IPS DF 4.7 (cell line): ENCODE measurements at regions not wholly inside any gene's neighbourhood (a gene's known extent, or its start where the extent isn't known, plus 50 kb on each side); places are given as distances from the start of the nearest gene placed in this dataset.
"Not testable (repeated sequence)": the region's sequence is repeated elsewhere in the genome, so short reads cannot be mapped to it uniquely, and the experiment has no call there.

Experiments used
- DNase-seq: peaks from one replicate; pipeline ENCODE4 v3.0.0-alpha.2; 2013; ENCODE audit warnings: low spot score; ENCODE audit errors: extremely low read depth

DNA sequence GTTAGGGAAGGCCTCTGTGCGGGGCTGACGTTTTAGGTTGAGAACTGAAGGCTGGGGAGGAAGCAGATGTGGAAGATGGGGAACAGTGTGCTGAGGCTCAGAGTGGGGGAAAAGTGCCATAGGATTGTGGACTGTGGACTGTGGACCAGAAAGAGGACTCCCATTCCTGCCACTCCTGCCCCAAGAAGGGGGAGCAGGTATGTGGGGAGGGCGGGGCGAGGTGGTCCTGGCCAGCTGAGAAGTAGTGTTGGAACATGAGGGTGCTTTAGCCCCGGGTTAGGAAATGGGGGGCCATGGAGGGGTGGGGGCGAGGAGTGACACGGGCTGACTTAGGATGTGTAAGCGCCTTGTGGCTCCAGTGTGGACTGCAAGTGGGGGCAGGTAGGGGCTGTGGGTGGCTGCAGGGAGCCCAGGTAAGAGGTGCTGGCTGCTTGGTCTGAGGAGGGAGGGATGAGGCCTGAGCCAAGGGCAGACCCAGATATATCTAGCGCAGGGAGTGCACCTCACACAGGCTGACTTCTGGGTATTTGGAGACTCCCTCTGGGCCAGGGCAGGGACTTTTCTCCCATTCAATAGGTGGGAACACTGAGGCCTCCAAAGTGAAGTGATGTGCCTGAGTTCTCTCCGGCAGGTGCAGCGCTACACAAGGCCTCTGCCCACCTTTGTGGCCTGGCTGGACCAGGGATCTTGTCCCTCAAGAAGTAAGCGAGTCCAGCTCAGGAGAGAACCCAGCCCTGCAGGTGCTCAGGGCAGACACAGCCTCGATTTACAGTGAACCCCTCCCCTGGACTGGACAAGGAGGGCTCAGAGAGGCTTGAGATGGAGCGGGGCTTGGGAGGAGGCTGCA is 76.6 kb upstream of the TOX2 start:
- no peak for DNase-seq

DNA sequence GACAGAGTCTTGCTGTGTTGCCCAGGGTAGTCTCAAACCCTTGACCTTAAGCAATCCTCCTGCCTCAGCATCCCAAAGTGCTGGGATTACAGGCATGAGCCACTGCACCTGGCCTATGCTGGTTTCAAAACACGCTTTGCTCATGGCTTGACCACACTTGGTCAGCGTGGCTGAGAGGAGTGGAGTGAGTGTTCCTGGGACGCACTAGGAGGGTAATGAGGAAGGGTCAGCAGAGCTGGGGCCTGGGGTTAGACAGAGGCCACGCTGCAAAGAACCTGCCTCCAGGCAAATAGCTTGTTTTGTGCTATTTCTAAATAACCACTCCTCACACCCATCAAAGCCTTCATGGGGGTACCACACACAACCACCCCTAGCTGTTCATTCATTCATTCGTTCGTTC is 77.9 kb upstream of the TOX2 start:
- DNase-seq: no peak

DNA sequence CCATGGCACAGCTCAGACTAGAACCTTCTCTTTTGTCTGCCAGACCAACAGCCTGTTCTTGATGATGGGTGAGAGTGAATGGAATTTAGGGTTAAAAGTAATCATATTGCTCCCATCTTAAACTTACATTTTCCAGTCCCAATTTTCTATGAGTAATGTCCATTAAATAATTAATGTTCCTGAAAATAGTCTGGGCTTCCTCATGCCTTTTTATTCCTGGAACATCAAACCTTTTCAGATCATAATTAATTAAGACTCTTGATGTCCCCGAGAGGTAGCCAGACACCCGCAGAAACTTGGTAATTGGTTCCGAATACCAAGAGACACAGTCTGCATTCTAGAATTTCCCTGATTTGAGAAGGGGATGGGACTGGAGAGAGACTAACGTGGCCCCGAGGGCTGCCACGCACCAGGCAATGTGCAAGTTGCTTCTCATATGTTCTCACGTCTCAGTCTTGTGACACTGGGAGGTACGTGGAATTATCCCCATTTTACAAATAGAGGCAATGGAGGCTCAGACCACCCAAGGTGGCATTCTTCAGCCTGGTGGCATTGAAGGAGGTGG is 78.6 kb upstream of the TOX2 start:
- no peak for DNase-seq

DNA sequence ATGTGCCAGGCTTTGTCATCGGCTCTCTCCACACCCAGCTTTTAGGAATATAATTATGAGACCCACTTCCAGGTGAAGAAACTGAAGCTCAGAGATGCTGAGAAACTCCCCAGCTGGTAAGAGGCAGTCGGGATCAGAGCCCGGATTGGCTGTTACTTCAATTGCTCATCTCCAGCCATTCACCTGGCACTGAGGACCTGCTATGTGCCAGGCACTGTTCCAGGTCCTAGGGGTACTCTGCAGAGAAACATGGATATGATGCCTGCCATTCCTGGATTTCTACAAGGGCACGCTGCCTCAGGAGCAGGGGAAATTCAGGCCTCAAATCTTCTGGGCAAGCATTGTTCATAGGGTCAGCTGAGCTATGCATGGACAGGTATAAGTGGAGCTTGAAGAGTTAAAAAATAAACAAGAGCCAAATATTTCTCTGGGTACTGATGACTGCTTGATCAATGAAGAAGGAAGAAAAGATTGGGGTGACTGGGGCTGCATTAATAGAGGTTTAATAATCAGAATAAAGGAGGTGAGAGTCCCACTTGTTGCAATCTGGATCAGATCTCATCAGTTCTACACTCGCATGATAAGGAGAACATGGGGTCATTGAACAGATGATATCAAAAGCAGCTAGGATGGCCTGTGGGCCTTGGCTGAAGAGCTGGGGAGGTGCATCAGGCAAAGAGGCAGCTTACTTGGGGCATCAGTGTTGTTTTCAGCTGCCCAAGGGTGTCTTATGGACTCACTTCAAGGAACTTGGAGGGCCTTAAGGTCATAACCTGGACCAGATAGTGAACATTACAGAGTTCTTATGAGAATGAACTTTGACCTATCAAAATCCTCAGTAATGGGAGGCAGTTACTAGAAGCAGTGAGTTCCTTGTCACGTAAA is 80.9 kb upstream of the TOX2 start:
- no peak for DNase-seq

DNA sequence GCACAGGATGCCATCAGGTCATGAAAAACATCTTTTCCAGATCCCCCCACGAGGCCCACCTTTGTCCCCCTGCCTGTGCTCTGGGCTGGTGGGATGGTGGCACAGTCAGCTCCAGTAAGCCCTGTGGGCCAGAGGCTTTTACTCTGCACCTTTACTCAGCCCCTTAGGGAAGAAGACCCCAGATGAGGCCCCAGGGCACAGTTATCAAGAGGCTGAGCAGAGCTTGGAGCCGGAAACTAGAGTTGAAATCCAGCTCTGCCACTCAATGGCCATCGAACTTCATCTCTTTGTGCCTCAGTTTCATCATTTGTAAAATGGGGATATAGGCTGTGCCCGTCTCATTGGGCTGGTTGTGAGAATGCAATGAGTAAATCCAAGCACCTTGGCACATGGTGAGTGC is 81.7 kb upstream of the TOX2 start:
- DNase-seq: no peak

DNA sequence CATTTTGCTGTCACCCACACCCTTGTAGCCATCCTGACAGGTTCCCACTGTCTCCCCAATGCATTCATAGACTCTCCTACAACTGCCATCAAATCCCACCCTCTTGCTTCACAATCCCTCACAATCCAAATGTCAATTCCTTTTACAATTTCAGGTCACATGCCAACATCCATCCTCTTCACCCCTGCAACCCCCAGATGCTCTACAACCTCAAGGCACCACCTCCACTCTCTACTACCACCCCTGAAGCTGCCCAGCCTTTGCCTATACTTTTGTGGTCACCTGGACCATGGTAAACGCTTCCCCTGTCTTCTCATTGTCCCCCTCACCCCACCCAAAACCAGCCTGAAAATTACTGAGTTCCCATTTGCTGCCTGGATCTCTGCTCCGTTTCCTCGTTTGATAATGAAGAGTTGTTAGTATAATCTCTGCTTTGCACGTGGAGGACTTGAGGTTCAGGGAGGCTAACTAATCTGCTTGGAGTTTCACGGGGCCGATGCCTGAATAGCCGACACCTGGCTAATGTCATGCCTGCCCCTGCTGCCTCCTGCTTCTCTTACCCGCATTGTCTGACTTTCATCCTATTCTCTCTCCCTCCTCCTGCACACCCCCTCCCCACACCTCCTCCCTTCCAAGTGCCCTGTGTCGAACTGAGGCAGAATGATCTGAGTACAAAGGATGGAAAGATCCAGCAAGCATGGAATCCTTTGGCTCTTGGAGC is 82.4 kb upstream of the TOX2 start:
- no peak for DNase-seq

DNA sequence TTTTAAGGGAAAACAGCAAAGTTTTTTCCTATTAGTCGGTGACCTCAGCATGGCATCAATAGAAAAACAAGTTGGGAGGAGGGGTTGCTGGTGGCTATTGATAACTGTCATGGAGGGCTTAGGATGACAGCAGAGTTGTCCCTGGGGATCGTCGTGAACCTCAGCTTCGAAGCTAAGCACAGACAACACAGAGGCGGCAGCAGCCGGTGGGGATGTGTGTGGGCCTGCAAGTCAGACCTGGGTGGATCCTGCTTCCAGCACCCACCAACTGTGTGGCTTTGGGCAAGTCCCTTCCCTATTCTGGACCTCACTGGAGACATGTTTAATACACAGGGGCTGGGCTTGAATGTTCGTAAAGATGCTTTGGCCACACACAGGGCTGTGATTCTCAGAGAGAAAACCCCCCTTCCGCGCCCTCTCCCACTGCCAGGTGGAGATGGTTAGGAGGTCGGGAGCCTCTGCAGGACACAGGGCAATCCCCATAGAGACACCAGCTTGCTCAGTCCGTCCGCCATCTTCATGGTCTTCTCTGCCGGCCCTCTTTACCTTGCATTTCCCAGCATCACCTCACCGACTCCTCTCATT is 83.1 kb upstream of the TOX2 start:
- no peak for DNase-seq

DNA sequence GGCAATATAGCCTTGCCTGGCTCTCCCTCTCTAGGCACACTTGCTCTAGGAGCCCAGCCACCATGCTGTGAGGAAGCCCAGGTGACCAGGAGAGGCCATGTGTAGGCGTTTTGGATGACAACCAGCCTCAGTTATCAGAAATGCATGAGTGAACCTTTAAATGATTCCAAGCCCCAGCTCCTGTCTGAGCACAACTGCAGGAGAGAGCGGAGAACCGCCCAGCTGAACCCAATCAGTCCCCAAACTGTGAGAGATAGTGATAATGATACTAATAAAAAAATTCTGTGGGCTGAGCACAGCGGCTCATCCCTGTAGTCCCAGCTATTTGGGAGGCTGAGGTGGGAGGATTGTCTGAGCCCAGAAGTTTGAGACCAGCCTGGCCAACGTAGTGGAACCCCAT is 83.8 kb upstream of the TOX2 start:
- no peak for DNase-seq

DNA sequence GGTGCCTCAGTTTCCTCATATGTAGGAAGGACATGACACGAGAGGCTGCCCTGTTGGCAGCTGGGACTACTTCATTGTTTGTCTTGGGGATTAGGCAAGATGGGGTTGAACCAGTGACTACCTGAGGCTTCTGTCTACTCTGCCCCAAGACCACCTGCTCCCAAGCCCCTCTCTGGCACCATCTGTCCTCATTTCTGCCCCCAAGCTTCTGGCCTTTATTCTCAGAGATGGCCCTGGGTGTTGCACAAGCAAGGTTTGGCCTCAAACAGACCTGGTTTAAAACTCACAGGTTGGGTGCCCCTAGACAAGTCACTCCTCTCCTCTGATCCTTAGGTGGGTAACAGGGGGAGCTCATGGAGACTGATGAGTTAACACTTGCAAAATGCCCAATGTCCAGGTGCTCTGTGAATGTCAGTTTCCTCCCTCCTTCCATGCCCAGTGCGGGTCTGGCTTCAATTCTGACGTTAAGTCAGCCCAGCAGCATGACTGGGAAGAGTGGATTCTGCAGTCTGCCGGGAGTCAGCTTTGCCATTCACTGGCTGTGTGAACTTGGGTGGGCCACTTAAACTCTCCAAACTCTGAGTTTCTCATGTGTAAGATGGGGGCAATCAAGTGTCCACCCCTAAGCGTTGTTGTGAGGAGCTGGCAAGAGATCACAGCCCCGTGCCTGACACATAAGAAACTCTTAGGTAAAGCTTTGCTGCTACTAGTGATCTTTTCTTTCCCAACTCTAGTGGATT is 84.5 kb upstream of the TOX2 start:
- no peak for DNase-seq

DNA sequence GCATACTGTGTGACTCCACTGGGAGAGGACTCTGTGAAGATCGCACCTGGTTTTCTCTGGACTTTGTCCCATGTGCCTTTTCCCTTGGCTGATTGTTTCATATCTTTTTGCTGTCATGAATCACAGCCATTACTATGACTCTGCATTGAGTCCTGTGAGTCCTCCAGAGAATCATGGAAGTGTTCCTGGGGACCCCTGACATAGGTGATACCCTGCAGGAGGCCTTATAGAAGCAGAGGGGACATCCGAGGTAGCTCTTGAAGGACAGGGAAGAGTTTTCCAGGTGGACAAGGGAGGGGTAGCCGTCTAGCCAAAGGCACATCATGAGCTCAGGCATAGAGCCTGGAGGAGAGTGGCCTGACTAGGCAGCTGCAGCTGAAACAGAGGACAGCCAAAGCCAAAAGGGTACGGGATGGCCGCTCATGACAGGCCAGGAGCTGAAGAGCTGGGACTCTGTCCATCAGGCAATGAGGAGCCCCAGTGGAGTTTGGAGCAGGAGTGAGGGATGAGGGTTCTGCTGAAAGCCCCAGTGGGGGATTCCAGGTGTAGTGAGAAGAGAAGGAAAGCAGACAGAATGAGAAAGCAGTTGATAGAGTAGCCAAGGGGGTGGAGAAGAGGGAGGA is 86.6 kb upstream of the TOX2 start:
- DNase-seq: no peak

DNA sequence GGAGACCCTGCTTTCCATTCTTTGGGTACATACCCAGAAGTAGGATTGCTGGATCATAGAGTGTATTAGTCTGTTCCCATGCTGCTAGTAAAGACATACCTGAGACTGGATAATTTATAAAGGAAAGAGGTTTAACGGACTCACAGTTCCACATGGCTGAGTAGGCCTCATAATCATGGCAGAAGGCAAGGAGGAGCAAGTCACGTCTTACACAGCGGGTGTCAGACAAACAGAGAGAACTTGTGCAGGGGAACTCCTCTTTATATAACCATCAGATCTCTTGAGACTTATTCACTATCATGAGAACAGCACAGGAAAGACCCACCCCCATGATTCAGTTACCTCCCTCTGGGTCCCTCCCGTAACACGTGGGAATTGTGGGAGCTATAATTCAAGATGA is 87.7 kb upstream of the TOX2 start:
- not testable (repeated sequence) for DNase-seq

DNA sequence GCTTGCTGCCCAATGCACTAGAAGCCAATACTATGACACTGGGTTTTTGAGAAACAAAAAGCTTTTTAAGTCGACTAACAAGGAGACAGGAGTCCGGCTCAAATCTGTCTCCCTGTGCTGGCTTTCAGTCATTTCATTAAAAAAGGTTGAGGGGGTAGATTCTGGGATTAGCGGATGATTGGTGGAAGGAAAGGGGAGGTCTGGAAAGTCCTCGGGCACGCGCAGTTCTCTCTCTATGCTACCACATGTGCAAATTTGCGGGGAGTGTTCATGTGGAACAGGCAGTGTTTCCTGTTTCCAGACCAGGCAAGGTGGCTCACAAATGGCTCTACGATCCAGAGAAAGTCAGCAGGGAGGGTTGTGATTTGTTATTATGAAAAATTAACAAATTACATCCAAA is 89.1 kb upstream of the TOX2 start:
- no peak for DNase-seq

DNA sequence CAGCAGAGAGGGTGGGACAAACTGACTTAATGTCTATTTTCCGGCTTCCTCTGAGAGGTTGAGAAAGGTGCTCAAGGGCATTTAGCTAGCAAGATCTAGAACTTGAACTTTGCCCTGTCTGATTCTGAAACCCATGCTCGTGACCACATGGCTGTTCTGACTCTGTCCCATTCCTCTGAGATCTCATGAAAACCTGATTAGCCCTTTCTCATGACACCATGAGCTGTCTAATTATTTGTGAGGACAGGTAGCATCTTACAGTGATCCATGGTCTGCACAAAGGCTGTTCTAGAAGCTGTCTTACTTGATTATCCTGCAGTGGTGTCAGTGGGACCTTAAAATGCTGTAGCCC is 89.6 kb upstream of the TOX2 start:
- no peak for DNase-seq

DNA sequence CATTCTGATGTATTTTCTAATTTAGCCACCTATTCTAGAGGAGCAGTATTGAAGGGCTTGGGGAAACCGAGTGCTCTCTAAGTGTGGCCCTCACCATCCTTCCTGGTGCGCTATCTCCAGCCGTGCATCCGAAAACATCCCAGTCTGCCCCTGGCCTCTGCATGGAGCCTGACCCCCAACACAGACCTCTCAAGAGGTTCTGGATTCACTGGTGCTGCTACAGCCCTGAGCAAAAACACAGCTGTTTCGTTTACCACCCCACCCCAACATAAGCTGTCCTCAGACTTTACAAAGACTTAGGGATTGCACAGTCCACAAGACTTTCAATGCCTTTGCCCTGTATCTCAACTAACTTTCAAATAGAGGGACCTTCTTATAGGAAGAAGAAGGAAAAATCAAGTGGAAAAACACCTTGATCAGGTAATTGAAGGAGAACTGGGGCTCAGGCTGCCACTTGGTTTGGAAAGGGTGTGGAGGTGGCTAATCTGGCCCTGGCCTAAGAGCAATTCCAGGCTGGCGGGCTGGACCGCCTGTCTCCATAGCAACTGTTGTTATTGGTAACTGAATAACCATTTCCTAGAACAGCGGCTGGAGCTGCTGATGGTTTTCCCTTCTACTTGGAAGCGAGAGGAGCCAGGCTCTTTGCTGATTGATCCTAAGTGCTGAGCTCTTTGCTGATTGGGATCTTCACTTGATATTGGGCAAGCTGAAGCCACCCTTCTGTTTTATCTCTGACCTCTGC is 90.2 kb upstream of the TOX2 start:
- DNase-seq: peak; percentile 9

DNA sequence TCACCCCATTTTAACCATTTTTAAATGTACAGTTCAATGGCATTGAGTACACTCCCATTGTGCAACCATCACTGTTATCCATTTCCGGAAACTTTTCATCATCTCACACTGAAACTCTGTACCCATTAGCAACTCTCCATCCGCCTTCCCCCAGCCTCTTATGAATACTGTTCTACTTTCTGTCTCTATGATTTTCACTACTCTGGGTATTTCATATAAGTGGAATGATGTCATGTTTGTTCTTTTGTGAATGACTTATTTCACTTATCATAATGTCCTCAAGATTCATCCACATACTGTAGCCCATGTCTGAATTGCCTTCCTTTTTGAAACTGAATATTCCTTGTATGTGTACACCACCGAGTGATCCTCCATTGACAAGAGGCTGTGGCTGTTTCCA is 92.9 kb upstream of the TOX2 start:
- DNase-seq: no peak

DNA sequence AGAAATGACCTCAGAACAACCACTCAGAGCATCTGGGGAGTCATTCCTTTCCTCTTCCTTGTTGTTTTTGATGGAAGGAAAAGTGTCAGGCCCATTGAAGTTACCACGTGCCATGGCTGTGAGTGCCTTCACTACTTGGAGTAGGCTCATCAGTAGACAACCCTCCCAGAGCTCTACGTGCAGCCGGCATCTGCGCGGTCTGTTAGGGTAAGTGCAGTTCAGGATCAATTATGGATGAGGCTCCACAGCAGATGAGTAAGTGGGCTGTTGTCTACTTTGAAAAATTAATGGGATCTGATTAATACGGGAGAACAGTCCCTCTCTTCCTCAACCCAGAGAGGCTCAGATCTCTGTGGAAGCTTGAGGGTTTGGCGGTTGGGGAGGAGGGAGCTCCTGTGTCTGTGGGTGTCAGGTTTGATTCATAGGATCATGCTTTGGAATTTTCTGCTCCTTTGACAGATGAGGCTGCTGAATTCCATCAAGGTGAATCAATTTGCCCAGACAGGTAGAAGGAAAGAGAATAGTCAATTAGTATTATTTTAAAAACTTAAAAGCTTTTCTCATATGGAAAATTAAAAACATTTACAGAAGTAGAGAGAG is 93.8 kb upstream of the TOX2 start:
- DNase-seq: no peak

DNA sequence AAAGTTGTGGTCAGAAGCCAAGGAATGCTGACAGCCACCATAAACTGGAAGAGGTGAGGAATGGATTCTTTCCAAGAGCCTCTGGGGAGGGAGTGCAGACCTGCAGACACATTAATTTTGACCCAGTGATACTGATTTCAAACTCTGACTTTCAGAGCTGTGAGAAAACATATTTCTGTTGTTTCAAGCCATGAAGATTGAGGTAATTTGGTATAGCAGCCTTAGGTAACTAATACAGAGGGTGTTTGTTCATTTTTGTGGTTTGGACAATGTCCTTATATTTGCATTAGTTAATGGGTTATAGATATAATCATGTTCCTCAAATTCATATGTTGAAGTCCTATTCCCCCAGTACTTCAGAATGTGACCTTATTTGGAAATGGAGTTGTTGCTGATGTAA is 85.4 kb upstream of the GTSF1L start:
- no peak for DNase-seq

DNA sequence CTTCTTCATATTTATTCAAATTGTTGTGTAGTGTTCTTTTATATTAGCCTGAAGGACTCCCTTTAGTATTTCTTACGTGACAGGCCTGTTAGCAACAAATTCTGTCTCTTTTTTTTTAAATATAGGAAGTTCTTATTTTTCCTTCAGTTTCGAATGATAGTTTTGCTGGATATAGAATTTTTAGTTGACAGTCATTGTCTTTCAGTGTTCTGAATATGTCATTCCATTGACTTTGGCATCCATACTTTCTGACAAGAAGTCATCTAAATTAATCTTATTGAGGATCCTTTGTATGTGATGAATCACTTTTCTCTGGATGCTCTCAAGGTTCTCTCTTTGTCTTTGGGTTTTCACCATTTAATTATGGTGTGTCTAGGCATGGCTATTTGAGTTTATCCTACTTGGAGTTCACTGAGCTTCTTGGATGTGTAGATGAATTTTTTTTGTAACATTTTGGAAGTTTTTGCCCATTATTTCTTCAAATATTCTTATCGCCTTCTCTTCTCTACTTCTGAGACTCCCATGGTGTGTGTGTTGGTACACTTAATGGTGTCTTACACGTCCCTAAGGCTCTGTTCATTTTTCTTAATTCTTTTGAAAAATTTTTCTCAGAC is 82.5 kb upstream of the GTSF1L start:
- no peak for DNase-seq

DNA sequence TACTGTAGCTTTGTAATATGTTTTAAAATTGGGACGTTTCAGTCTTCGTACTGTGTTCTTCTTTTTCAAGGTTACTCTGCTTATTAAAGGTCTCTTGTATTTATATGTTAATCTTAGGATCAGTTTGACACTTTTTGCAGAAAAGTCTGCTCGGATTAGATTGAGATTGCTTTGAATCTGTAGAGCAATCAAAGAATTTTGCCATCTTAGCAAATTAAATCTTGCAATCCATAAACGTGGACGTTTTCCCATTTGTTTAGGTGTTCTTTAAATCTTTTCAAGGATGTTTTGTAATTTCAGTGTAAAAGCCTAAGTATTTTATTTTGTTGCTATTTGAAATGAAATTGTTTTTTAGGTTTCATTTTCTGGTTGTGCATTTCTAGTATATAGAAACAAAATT is 78.0 kb upstream of the GTSF1L start:
- DNase-seq: no peak
